SK-N-SH treated with all-trans-retinoic acid at 6 μM for 48 hours (cell line): ENCODE measurements at regions not wholly inside any gene's neighbourhood (a gene's known extent, or its start where the extent isn't known, plus 50 kb on each side); places are given as distances from the start of the nearest gene placed in this dataset.

Experiments used
- ARNTL ChIP-seq: fragments of 450-650 bp; formaldehyde crosslinking; IDR thresholded peaks from 2 replicates; pipeline ENCODE4 v1.5.0; 2020; ENCODE audit warnings: low read depth, mild to moderate bottlenecking, moderate library complexity, borderline replicate concordance
- CREB5 ChIP-seq: fragments of 250-450 bp; sonication (Bioruptor Pico); IDR thresholded peaks from 2 replicates; pipeline ENCODE4 v1.5.1; 2020; ENCODE audit warnings: low read depth, mild to moderate bottlenecking, moderate library complexity
- CSDC2 ChIP-seq: fragments of 250-450 bp; sonication (Bioruptor Pico); IDR thresholded peaks from 2 replicates; pipeline ENCODE4 v1.5.0; 2020; ENCODE audit warnings: mild to moderate bottlenecking, moderate library complexity
- GLIS3 ChIP-seq: fragments of 250-450 bp; sonication (Bioruptor Pico); IDR thresholded peaks from 2 replicates; pipeline ENCODE4 v1.5.0; 2020; ENCODE audit warnings: mild to moderate bottlenecking, moderate library complexity
- OSR1 ChIP-seq: fragments of 250-450 bp; sonication (Bioruptor Pico); IDR thresholded peaks from 2 replicates; pipeline ENCODE4 v1.8.0; 2022; ENCODE audit warnings: moderate library complexity, mild to moderate bottlenecking, inconsistent platforms
- RARB ChIP-seq: fragments of 250-450 bp; sonication (Bioruptor Pico); IDR thresholded peaks from 2 replicates; pipeline ENCODE4 v1.8.0; 2021; ENCODE audit warnings: mild to moderate bottlenecking, moderate library complexity
- SNAI2 ChIP-seq: fragments of 250-450 bp; sonication (Bioruptor Pico); IDR thresholded peaks from 2 replicates; pipeline ENCODE4 v1.5.0; 2020; ENCODE audit warnings: mild to moderate bottlenecking, moderate library complexity
- TCF4 ChIP-seq: fragments of 250-450 bp; sonication (Bioruptor Pico); IDR thresholded peaks from 2 replicates; pipeline ENCODE4 v1.8.0; 2021; ENCODE audit warnings: mild to moderate bottlenecking, moderate library complexity, borderline replicate concordance
- TSHZ2 ChIP-seq: fragments of 250-450 bp; sonication (Bioruptor Pico); IDR thresholded peaks from 2 replicates; pipeline ENCODE4 v1.5.0; 2020; ENCODE audit warnings: mild to moderate bottlenecking, moderate library complexity
- ZFP3 ChIP-seq: fragments of 250-450 bp; sonication (Bioruptor Pico); IDR thresholded peaks from 2 replicates; pipeline ENCODE4 v1.5.0; 2020; ENCODE audit warnings: mild to moderate bottlenecking, moderate library complexity
- ZFP30 ChIP-seq: fragments of 450-650 bp; formaldehyde crosslinking; IDR thresholded peaks from 2 replicates; pipeline ENCODE4 v1.5.0; 2022; ENCODE audit warnings: mild to moderate bottlenecking, moderate library complexity
- ZNF565 ChIP-seq: fragments of 450-650 bp; formaldehyde crosslinking; conservative IDR thresholded peaks from 2 replicates; pipeline ENCODE4 v1.5.0; 2020; ENCODE audit warnings: low read depth, mild to moderate bottlenecking, moderate library complexity

- TF ChIP-seq ARNTL: no peak
- no peak for TF ChIP-seq TCF4 (CRISPR knock-in tag)
- TF ChIP-seq ZFP30 (CRISPR knock-in tag): no peak
- no peak for TF ChIP-seq RARB (CRISPR knock-in tag)
- no peak for TF ChIP-seq CSDC2
- no peak for TF ChIP-seq OSR1 (CRISPR knock-in tag)
- TF ChIP-seq SNAI2 (CRISPR knock-in tag): no peak
- TF ChIP-seq ZNF565: no peak
- TF ChIP-seq CREB5 (CRISPR knock-in tag): no peak
- no peak for TF ChIP-seq GLIS3 (CRISPR knock-in tag)
- no peak for TF ChIP-seq ZFP3 (CRISPR knock-in tag)
- TF ChIP-seq TSHZ2 (CRISPR knock-in tag): no peak
Observed at GRCh38 chr15:23764716-23765115, 77.6 kb upstream of the NDN start.
